ENCODE measurements at regions not wholly inside any gene's neighbourhood (a gene's known extent, or its start where the extent isn't known, plus 50 kb on each side); places are given as distances from the start of the nearest gene placed in this dataset.

- TF ChIP-seq POLR2A (IDR thresholded peaks at IDR 0.05) (no peak), CTCF (IDR thresholded peaks at IDR 0.05) (no peak)
Measured at GRCh38 chr6:72560721-72561593, 60.9 kb upstream of the KCNQ5 start.

All from thyroid gland (tissue), 4 donors.